ENCODE measurements at regions not wholly inside any gene's neighbourhood (a gene's known extent, or its start where the extent isn't known, plus 50 kb on each side); places are given as distances from the start of the nearest gene placed in this dataset.

- DNase-seq (ENCODE audit: low read depth), result no peak
- no peak for TF ChIP-seq CTCF (IDR thresholded peaks at IDR 0.05; ENCODE audit: insufficient read depth, low read length)
- H3K4me3 ChIP-seq (ENCODE audit: low read depth, low read length), result no peak overlapping the region
These were observed 426.7 kb upstream of the MYT1L start for GRCh38 chr2:2757764-2758163.

- TF ChIP-seq CTCF (IDR thresholded peaks at IDR 0.05; ENCODE audit: insufficient read depth, low read length), result no peak
- H3K4me3 ChIP-seq (ENCODE audit: low read depth, low read length), result no peak overlapping the region
- DNase-seq (ENCODE audit: low read depth), result no peak
These were observed 425.8 kb upstream of the MYT1L start for GRCh38 chr2:2756886-2757285.

- DNase-seq (ENCODE audit: low read depth), result no peak
- no peak for TF ChIP-seq CTCF (IDR thresholded peaks at IDR 0.05; ENCODE audit: insufficient read depth, low read length)
- no peak overlapping the region for H3K4me3 ChIP-seq (ENCODE audit: low read depth, low read length)
These were observed 424.9 kb upstream of the MYT1L start for GRCh38 chr2:2755990-2756389.

- H3K4me3 ChIP-seq (ENCODE audit: low read depth, low read length), result no peak overlapping the region
- no peak for DNase-seq (ENCODE audit: low read depth)
These were observed 423.9 kb upstream of the MYT1L start for GRCh38 chr2:2754940-2755339.

GRCh38 chr2:2751715-2752315 lies 420.7 kb upstream of the MYT1L start:
- TF ChIP-seq CTCF (IDR thresholded peaks at IDR 0.05; ENCODE audit: insufficient read depth, low read length), result no peak
- DNase-seq (ENCODE audit: low read depth), result no peak

More at GRCh38 chr2:2754940-2755339, 423.9 kb upstream of the MYT1L start:
- TF ChIP-seq CTCF (IDR thresholded peaks at IDR 0.05; ENCODE audit: insufficient read depth, low read length), result no peak

GRCh38 chr2:2750867-2751714 lies 420.0 kb upstream of the MYT1L start:
- no peak overlapping the region for H3K4me3 ChIP-seq (ENCODE audit: low read depth, low read length)
- no peak for DNase-seq (ENCODE audit: low read depth)
- no peak for TF ChIP-seq CTCF (IDR thresholded peaks at IDR 0.05; ENCODE audit: insufficient read depth, low read length)

More at GRCh38 chr2:2751715-2752315, 420.7 kb upstream of the MYT1L start:
- no peak overlapping the region for H3K4me3 ChIP-seq (ENCODE audit: low read depth, low read length)

All from fibroblast of the aortic adventitia (primary cell).